Endothelial cell of umbilical vein (primary cell): ENCODE measurements at regions not wholly inside any gene's neighbourhood (a gene's known extent, or its start where the extent isn't known, plus 50 kb on each side); places are given as distances from the start of the nearest gene placed in this dataset.

Experiments
- CTCF ChIP-seq, 2 donors: IDR thresholded peaks; 1 replicate in 1 of 2; 2 replicates in 1 of 2; pipeline ENCODE4 v1.5.1; 2011; ENCODE audit warnings: low read length in 2 of 2, mild to moderate bottlenecking in 2 of 2, moderate library complexity in 2 of 2, control low read depth in 1 of 2, inconsistent platforms in 1 of 2, low read depth in 1 of 2; ENCODE audit not compliant: insufficient read depth in 1 of 2; ENCODE audit errors: extremely low read depth in 1 of 2
- EZH2 ChIP-seq: IDR thresholded peaks from 2 replicates; pipeline ENCODE4 v1.6.1; 2012; ENCODE audit warnings: borderline replicate concordance, low read depth, mild to moderate bottlenecking, moderate library complexity, low read length, inconsistent platforms; ENCODE audit not compliant: severe bottlenecking
- FOS ChIP-seq: IDR thresholded peaks from 2 replicates; pipeline ENCODE4 v1.6.1; 2011; ENCODE audit warnings: mild to moderate bottlenecking, low read length, moderate library complexity, borderline replicate concordance; ENCODE audit not compliant: insufficient read depth
- GATA2 ChIP-seq: IDR thresholded peaks from 2 replicates; pipeline ENCODE4 v1.7.0; 2011; ENCODE audit warnings: low read depth, mild to moderate bottlenecking, moderate library complexity, mixed read lengths, low read length; ENCODE audit not compliant: insufficient read length, insufficient read depth
- JUN ChIP-seq: IDR thresholded peaks from 2 replicates; pipeline ENCODE4 v1.6.1; 2011; ENCODE audit warnings: borderline replicate concordance, low read depth; ENCODE audit not compliant: insufficient read length, insufficient read depth
- MAX ChIP-seq: IDR thresholded peaks from 2 replicates; pipeline ENCODE4 v1.6.1; 2011; ENCODE audit not compliant: insufficient read depth, insufficient read length
- POLR2A ChIP-seq: IDR thresholded peaks from 2 replicates; pipeline ENCODE4 v1.6.1; 2012; ENCODE audit warnings: low read depth, mild to moderate bottlenecking, control low read depth, low read length
- POLR2AphosphoS5 ChIP-seq: IDR thresholded peaks from 2 replicates; pipeline ENCODE4 v1.6.1; 2012; ENCODE audit warnings: low read depth, mild to moderate bottlenecking, control low read depth, low read length, moderate library complexity; ENCODE audit not compliant: insufficient read depth

- no peak for TF ChIP-seq CTCF (IDR thresholded peaks at IDR 0.05; ENCODE audit: extremely low read depth in 1 of 2, insufficient read depth in 1 of 2, low read depth in 1 of 2, low read length in 2 of 2)
- no peak for TF ChIP-seq POLR2A
- TF ChIP-seq POLR2AphosphoS5, result no peak
- no peak for TF ChIP-seq MAX
- TF ChIP-seq EZH2, result no peak
- no peak for TF ChIP-seq JUN
- no peak for TF ChIP-seq GATA2
- TF ChIP-seq FOS, result no peak
Observed at GRCh38 chr1:5664081-5664768, 328.0 kb downstream of the NPHP4 start.
